GM12865 (cell line): ENCODE measurements at regions not wholly inside any gene's neighbourhood (a gene's known extent, or its start where the extent isn't known, plus 50 kb on each side); places are given as distances from the start of the nearest gene placed in this dataset.
"Not testable (repeated sequence)": the region's sequence is repeated elsewhere in the genome, so short reads cannot be mapped to it uniquely, and the experiment has no call there.

Source experiments
- DNase-seq: peaks from one replicate; pipeline ENCODE4 v3.0.0; 2010; ENCODE audit warnings: low read depth
- H3K4me3 ChIP-seq: 2 replicates; pipeline ENCODE4 v1.5.1; 2011; ENCODE audit warnings: mild to moderate bottlenecking, low read depth, low read length, control low read depth
- CTCF ChIP-seq: IDR thresholded peaks from 2 replicates; pipeline ENCODE4 v1.5.1; 2011; ENCODE audit warnings: low read length, control low read depth, low read depth, inconsistent platforms; ENCODE audit not compliant: insufficient read depth; ENCODE audit errors: missing control alignments

DNA sequence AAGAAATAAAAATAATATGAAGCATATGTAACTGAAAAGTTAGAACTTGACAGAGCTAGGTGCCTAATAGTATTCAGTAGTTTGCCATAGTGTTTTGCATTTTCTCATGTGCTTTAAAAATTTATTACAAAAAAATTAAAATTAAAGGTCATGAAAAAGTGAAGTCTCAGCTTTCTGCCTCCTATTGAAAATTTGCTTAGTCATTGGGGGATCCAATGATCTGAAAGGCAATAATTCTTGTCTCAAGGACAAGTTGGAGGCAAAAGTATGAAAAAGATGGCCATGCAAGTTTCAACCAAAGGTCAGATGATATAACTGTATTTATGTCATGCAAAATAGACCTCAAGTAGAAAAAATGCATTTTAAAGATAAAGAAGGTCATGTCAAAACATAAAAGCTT is 140.7 kb downstream of the DUSP10 start:
- DNase-seq = no peak
- H3K4me3 ChIP-seq = no peak overlapping the region
- no peak for TF ChIP-seq CTCF

GRCh38 chr1:221602830-221603229 is 139.1 kb downstream of the DUSP10 start:
- H3K4me3 ChIP-seq = no peak overlapping the region
- TF ChIP-seq CTCF = no peak
- DNase-seq = no peak

DNA sequence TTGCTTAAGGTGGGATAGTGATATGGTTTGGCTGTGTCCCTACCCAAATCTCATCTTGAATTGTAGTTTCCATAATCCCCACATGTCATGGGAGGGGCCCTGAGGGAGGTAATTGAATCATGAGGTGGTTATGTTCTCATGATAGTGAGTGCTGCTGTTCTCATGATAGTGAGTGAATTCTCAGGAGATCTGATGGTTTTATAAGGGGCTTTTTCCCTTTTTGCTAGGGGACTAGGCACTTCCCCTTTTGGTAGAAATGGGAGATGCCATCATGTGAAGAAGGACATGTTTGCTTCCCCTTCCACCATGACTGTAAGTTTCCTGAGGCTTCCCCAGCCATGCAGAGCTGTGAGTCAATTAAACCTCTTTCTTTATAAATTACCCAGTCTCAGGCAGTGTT is 137.5 kb downstream of the DUSP10 start:
- H3K4me3 ChIP-seq, DNase-seq: not testable (repeated sequence)

DNA sequence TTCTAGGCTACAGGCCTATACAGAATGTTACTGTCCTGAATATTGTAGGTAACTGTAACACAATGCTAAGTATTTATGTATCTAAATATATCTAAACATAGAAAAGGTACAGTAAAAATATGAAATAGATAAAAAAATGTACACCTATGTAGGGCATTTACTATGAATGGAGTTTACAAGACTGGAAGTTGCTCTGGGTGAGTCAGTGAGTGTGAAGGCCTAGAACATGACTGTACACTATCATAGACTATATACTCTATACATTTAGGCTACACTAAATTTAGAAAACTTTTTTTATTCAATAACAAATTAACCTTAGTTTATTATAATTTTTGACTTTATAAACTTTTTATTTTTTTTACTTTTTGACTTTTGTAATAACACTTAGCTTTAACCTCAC is 136.9 kb downstream of the DUSP10 start:
- TF ChIP-seq CTCF = no peak
- DNase-seq = no peak
- H3K4me3 ChIP-seq = no peak overlapping the region

- no peak overlapping the region for H3K4me3 ChIP-seq
- no peak for DNase-seq
- no peak for TF ChIP-seq CTCF
These were observed 136.3 kb downstream of the DUSP10 start for GRCh38 chr1:221605569-221605968.

DNA sequence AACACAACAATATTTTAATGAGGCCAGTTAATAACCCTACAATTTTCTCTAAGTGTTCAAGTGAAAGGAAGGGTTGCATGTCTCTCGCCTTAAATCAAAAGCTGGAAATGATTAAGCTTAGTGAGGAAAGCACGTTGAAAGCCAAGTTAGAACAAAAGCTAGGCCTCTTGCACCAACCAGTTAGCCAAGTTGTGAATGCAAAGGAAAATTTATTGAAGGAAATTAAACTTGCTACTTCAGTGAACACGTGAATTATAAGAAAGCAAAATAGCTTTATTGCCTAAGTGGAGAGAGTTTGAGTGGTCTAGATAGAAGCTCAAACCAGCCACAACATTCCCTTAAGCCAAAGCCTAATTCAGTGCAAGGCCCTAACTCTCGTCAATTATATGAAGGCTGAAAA is 135.6 kb downstream of the DUSP10 start:
- H3K4me3 ChIP-seq = no peak overlapping the region
- TF ChIP-seq CTCF = no peak
- DNase-seq = no peak

GRCh38 chr1:221608835-221609320 is 133.0 kb downstream of the DUSP10 start:
- TF ChIP-seq CTCF = no peak
- no peak overlapping the region for H3K4me3 ChIP-seq
- DNase-seq = no peak
